GM18868 (cell line): ENCODE measurements at regions not wholly inside any gene's neighbourhood (a gene's known extent, or its start where the extent isn't known, plus 50 kb on each side); places are given as distances from the start of the nearest gene placed in this dataset.

ENCODE experiments used
- ATAC-seq: cut with Tn5 transposase; IDR thresholded peaks from one replicate; pipeline ENCODE4 v1.9.1; 2021; ENCODE audit warnings: mild to moderate bottlenecking, moderate library complexity; ENCODE audit not compliant: unreplicated experiment

- ATAC-seq, result no peak
These were observed 91.5 kb upstream of the STK39 start for GRCh38 chr2:168338803-168339437.

DNA sequence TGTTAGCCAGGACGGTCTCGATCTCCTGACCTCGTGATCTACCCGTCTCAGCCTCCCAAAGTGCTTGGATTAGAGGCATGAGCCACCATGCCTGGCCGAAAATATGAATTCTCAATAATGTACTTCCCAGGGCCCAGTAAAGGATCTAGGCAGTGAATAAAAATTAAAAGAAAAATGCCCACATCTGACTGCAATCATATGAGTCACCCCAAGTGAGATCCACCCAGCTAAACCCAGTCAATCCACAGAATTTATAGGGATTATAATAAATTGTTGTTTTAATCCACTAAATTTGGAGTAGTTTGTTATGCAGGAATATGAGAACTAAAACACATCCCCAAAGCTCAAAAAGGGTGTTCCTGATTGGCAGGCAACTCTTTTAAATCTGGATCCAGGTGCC lies 93.5 kb upstream of the STK39 start:
- ATAC-seq, result no peak

- ATAC-seq, result no peak
These were observed 96.2 kb upstream of the STK39 start for GRCh38 chr2:168343586-168343985.

DNA sequence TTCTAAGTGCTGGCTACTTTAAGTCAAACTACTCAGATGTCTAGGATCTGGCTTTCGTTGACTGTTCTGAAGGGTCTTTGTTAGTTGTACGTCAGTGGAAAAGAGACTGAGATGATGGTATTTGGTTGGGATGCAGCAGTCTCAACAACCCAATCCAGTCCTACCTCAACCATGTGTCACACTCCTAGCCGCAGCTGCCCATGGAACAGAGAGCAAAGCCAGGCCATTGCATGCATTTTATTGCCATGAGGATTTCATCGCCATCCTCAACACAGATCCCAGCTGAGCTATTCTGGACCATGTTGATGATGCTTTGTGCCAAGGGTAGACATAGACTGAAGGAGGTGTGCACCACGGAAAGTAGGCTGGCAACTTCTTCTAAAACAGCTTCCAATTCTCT lies 97.3 kb upstream of the STK39 start:
- no peak for ATAC-seq

DNA sequence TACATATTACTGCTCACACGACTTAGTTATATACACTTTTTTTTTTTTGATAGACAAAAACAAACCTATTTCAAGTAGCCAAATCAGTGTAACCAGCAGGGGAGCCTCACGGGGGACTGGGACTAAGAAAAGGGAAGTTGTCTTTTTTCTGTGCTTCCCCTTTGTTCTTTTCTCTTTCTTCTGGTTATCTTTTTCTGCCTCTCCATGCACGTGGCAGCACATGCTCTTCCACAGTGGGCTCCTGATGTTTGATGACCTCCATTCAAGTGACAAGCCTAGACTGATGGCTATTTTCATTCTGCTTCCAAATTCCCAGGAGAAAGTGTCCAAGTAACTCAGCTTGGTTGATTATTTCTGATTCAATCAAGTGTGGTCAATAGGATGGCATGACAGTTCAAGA lies 98.2 kb upstream of the STK39 start:
- no peak for ATAC-seq

DNA sequence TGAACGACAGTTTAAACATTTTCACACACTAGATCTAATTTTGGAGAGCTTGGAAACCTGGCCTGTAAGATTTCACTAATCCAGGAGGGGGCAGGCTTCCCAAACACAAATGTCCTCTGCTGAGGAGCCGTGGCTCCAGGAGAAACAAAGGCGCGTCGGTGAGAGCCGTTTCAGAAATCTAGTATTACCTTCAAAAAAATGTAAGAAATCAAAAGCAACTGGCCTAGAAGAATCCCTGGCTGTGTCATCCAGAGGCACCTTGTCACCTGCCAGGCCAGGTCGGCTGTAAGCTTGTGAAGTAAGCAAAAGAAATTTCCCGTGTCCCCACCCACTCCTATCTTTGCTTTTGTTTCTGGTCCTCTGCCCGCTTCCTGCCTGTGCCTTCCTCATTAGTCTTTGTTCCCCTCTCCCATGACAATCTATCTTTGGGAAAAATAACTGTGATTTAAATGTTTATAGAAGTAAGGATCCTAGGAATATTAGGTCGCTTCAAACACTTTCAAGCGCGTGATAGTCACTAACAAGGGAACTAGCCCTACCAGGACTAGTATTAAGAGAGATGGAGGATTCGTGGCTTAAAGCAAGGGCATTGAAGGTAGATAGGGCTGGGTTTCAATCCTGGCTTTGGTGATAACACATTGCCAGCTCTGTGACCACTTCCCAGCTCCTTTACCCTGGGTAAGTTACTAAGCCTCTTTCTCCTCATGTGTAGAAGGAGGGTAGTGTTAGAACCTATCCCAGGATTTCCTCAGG lies 99.5 kb upstream of the STK39 start:
- peak; percentile 76 for ATAC-seq

- peak; percentile 77 for ATAC-seq
These were observed 100.7 kb upstream of the STK39 start for GRCh38 chr2:168348076-168348475.

DNA sequence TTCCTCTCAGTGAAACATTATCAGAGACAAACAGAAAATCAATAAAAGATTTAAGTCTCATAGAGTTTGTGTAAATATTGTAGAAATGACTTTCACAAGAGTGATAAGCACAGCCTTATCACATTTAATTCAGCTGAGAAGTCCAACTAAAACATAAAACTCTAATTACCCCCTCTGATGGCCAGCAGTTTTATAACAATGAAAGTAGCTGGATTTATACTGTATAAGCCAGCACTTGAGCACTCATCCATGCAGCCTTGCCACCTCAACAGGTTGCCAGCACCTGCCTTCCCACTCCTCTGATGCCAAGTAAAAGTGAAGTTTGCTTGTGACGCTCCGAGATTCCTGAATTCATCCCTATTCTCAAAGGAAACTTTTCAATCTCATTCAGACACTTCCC lies 103.0 kb upstream of the STK39 start:
- ATAC-seq, result no peak

DNA sequence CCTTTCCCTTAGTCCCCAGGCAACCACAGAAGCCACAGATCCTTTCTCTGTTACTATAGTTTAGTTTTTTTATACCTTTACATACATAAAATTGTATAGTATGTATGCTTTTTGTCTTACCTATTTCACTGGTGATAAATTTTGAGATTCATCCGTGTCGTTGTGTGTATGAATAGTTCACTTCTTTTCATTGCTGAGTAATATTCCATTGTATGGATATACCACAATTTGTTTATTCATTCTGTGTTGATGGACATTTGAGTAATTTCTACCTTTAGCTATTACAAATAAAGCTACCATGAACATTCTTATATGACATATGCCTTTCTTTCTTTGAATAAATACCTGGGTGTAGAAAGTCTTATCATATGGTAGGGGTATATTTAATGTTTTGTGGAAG lies 102.8 kb upstream of the CERS6 start:
- ATAC-seq, result no peak

DNA sequence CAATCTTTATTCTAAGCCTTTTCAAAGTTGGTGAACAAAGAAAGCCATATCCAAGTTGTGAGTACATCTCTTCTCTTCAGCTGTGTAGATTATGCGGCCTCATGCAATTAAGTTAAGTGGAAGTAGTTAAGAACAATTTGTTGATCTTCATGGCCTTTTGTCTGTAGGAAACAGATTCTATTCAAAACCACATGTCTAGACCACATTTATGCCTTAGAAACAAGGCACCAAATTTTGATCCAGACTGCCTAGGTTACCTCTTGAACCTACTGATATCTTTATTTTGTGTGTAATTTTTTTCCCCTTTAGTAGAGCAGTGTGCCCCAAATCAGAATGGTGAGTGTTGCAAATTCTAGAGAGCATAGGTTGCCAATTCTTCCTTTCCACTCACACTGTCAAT lies 101.6 kb upstream of the CERS6 start:
- no peak for ATAC-seq

GRCh38 chr2:168355121-168355520 lies 101.0 kb upstream of the CERS6 start:
- ATAC-seq, result no peak

DNA sequence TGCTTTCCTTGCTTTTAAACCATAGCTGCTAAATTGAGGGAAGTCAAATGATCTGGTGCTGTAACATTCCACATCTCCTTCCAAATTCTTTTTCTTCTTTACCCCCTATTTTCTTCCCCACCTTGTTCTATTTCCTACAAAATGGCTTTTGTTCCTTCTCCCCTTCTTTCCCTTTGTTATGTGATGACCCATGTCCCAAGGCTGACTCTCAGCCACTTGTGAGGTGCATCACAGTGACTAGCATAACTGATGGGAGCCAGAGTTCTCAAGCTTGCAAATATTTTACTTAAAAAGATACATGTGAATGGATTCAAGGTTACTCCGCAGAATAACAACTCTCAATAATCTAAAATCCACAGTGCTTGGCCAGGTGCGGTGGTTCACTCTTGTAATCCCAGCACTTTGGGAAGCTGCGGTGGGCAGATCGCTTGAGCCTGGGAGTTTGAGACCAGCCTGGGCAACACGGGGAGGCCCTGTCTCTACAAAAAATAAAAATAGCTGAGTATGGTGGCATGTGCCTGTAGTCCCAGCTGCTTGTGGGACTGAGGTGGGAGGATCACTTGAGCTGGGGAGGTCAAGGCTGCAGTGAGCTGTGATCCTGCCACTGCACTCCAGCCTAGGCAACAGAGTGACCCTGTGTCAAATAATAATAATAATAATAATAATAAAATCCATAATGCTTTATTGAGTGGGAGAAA lies 100.1 kb upstream of the CERS6 start:
- no peak for ATAC-seq

DNA sequence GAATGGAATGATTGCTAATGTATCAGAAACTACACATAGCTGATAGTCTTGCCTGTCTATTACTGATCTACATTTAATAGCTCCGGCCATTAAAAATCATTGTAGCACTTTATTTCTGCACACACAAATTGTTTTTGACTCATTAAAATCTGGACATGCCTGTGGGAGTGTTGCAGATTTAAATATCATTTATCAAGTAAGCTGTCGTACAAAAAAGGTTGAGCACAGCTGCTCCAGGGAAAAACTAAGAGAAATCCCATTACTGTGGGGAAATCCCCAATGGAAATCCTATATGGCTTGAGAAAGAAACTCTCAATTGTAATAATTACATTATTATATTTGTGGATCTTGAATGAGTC lies 99.6 kb upstream of the CERS6 start:
- no peak for ATAC-seq

DNA sequence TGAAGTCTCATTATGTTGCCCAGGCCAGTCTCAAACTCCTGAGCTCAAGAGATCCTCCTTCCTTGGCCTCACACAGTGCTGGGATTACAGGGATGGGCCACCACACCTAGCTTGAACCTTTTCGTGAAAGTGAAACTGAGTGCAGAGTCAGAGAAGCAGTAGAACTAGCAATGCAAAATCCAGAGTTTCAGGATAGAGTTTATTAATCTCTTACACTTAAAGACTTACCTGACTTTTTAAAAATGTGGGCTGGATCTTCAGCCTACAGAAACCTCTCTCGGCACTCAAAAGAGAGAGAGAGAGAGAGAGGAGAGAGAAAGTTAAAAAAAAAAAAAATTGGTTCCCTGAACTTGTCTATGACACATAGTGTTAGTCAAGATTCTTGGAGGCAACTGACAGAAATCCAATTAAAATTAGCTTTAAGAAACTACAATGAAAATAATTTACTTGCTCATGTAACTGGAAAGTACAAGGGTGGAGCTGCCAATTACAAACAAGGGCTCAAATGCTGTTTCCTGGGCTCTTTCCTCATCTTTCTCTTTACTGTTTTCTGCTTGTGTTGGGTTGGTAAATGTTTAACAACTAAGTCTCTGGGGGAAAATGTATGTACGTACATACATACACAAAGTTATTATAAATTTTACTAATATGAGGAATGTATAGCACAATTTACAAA lies 98.1 kb upstream of the CERS6 start:
- ATAC-seq, result no peak

- no peak for ATAC-seq
These were observed 97.0 kb upstream of the CERS6 start for GRCh38 chr2:168359082-168359481.

DNA sequence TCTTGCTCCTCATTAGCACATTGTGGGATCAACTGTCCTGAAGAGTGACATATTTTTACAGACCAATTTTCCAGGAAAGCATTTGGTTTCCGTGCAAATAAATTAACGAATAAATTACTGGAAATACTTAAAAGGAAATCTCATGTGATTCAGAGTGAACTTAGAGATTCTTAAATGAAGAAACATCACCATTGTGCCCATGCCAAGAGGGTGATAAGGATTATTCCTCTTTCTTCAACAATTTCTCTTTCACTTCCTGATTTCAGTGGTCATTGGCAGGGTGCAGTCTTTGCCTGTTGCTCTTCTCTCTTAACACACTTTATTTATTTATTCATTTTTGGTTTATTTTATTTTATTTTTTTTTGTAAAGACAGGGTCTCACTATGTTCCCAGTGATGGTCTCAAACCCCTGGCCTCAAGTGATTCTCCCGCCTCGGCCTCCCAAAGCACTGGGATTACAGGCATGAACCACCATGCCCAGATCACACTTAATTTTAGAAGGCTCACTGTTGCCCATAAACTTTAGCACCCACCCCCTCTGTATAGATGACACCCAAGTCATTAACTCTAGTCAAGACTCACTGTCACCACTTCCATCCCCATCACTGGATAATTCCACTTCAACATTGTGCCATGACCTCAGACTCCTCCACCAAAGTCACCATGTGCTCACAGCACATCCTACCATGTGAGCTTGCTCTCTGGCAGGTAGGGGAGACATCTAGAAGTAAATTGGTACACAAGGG lies 92.6 kb upstream of the CERS6 start:
- peak; percentile 79 for ATAC-seq

GRCh38 chr2:168365094-168365621 lies 90.9 kb upstream of the CERS6 start:
- no peak for ATAC-seq

GRCh38 chr2:168369031-168369430 lies 87.0 kb upstream of the CERS6 start:
- ATAC-seq, result no peak

- no peak for ATAC-seq
These were observed 84.6 kb upstream of the CERS6 start for GRCh38 chr2:168371273-168372019.

DNA sequence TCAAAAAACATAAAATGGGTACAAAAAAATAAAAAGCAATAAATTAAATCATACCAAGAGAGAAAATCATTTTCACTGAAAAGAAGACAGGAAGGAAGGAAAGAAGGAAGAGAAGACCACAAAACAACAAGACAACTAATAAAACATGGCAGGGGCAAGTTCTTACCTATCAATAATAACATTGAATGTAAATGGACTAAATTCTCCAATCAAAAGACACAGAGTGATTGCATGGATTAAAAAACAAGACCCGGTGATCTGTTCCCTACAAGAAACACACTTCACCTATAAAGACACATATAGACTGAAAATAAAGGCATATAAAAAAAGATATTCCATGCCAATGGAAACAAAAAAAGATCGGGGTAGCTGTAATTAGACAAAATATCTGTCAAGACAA lies 82.6 kb upstream of the CERS6 start:
- no peak for ATAC-seq
